K562 (cell line): ENCODE measurements at regions not wholly inside any gene's neighbourhood (a gene's known extent, or its start where the extent isn't known, plus 50 kb on each side); places are given as distances from the start of the nearest gene placed in this dataset.
A peak's percentile ranks its signal among the peaks of the same experiment; 100 is the strongest.

Experiments
- ATAC-seq: fragments of 200-7000 bp; cut with Tn5 transposase; 3 replicates; pipeline ENCODE4 v1.9.1; 2020; ENCODE audit warnings: moderate library complexity
- BruUV-seq: library from RNA; stranded (reverse); fragments of 400-500 nt; replicated peaks from 2 replicates; lab custom pipeline; 2021; lab: Mats Ljungman, UMichigan
- CTCF ChIA-PET: fragments of 300-600 bp; formaldehyde crosslinking; extraction: SDS; loops from one replicate; lab custom pipeline; 2021; ENCODE audit warnings: low intra/inter-chr PET ratio; lab: Yijun Ruan, JAX
- POLR2A ChIA-PET: fragments of 300-600, 350-650 bp; sonication (Branson Sonifier 250); formaldehyde crosslinking; extraction: SDS; loops from one replicate; lab custom pipeline; 2021; ENCODE audit warnings: antibody characterized with exemption, inconsistent platforms; lab: Yijun Ruan, JAX
- DNase-seq, 4 experiments: peaks; one replicate each; pipeline versions ENCODE4 v3.0.0 to v3.0.0-alpha.2; 2011 to 2018; ENCODE audit warnings: low spot score in 3 of 4, mixed read lengths in 3 of 4; ENCODE audit errors: extremely low read depth in 1 of 4
- FAIRE-seq: peaks from 2 replicates; lab custom pipeline; 2011; peaks lifted over from hg19 to GRCh38; lab: Jason Lieb, UNC
- H2AFZ ChIP-seq: 2 replicates; pipeline ENCODE4 v1.6.0; 2011; ENCODE audit warnings: low read depth, low read length, control low read depth, inconsistent platforms
- H3K27ac ChIP-seq: fragments of 200-600 bp; 3 replicates; pipeline ENCODE4 v1.8.0; 2011; ENCODE audit warnings: low read depth, mild to moderate bottlenecking, control low read depth, inconsistent platforms, low read length, moderate library complexity, mixed read lengths; ENCODE audit errors: extremely low read depth
- H3K27me3 ChIP-seq, 2 experiments: fragments of 300-600 bp in 1 of 2; 2 replicates in 1 of 2; 3 replicates in 1 of 2; pipeline versions ENCODE4 v1.6.0 to v1.8.0; 2011; ENCODE audit warnings: inconsistent platforms in 2 of 2, low read length in 2 of 2, mild to moderate bottlenecking in 1 of 2, mixed read lengths in 1 of 2, moderate library complexity in 1 of 2; ENCODE audit not compliant: control insufficient read depth in 2 of 2, insufficient read depth in 2 of 2
- H3K36me3 ChIP-seq: fragments of 300-600 bp; 3 replicates; pipeline ENCODE4 v1.8.0; 2011; ENCODE audit warnings: mild to moderate bottlenecking, low read length, inconsistent platforms; ENCODE audit not compliant: control insufficient read depth, insufficient read depth
- H3K4me1 ChIP-seq, 2 experiments: fragments of 200-600 bp in 1 of 2; replicated peaks in 1 of 2; 2 replicates in 1 of 2; 3 replicates in 1 of 2; pipeline versions ENCODE4 v1.5.1 to v1.8.0; 2011; ENCODE audit warnings: inconsistent platforms in 2 of 2, low read length in 2 of 2, mild to moderate bottlenecking in 1 of 2, mixed read lengths in 1 of 2, moderate library complexity in 1 of 2; ENCODE audit not compliant: control insufficient read depth in 2 of 2, insufficient read depth in 2 of 2
- H3K4me2 ChIP-seq: 2 replicates; pipeline ENCODE4 v1.6.1; 2011; ENCODE audit warnings: low read length, control low read depth, inconsistent platforms, mixed read lengths; ENCODE audit not compliant: insufficient read depth
- H3K4me3 ChIP-seq: fragments of 200-600 bp; sonication (generic), shearing (Covaris generic); 2 replicates; pipeline ENCODE4 v1.5.1; 2016; ENCODE audit warnings: control low read depth, inconsistent platforms
- H3K79me2 ChIP-seq: fragments of 200-600 bp; 3 replicates; pipeline ENCODE4 v1.8.0; 2011; ENCODE audit warnings: low read length, inconsistent platforms; ENCODE audit not compliant: control insufficient read depth, insufficient read depth
- H3K9ac ChIP-seq, 2 experiments: 2 replicates each; pipeline versions ENCODE4 v1.6.0 to v1.6.1; 2011; ENCODE audit warnings: low read depth in 2 of 2, low read length in 2 of 2, control low read depth in 1 of 2, inconsistent platforms in 1 of 2, mild to moderate bottlenecking in 1 of 2, mixed read lengths in 1 of 2; ENCODE audit not compliant: insufficient read depth in 1 of 2
- H3K9me1 ChIP-seq: one replicate; pipeline ENCODE4 v1.6.0; 2011; ENCODE audit warnings: inconsistent platforms, mild to moderate bottlenecking, low read length, moderate library complexity; ENCODE audit not compliant: control insufficient read depth, insufficient read depth
- H3K9me3 ChIP-seq: replicated peaks from 2 replicates; pipeline ENCODE4 v1.5.1; 2011; ENCODE audit warnings: low read depth, low read length, inconsistent platforms; ENCODE audit not compliant: control insufficient read depth, insufficient read depth
- H4K20me1 ChIP-seq: replicated peaks from 2 replicates; pipeline ENCODE4 v1.6.1; 2011; ENCODE audit warnings: low read length, inconsistent platforms, mixed read lengths; ENCODE audit not compliant: control insufficient read depth, insufficient read depth
- WGBS: fragments of 100-300 bp; shearing (Covaris generic); methylation state at CpG from one replicate; pipeline ENCODE4 v1.1.6; 2016; ENCODE audit warnings: low coverage, mixed read lengths; ENCODE audit not compliant: insufficient coverage; ENCODE audit errors: missing lambda C conversion rate; 5-methylcytosine and 5-hydroxymethylcytosine counted together
- in situ Hi-C: fragments of 300-500 bp; cut with MboI; formaldehyde crosslinking; loops from 4 replicates; pipeline ENCODE4 v1.15.0; 2018; ENCODE audit warnings: inconsistent platforms, mixed read lengths
- intact Hi-C: fragments of 100-400 bp; cut with micrococcal nuclease; formaldehyde crosslinking; loops from 2 replicates; pipeline ENCODE4 v1.14.2; 2022
- TF ChIP-seq, protein P1 (sequence below), 2 experiments: fragments of 200-800 bp in 1 of 2; sonication (Bioruptor generic) in 1 of 2; sonication (generic) in 1 of 2; formaldehyde crosslinking in 1 of 2; IDR thresholded peaks in 1 of 2; conservative IDR thresholded peaks in 1 of 2; 2 replicates each; pipeline versions ENCODE4 v1.5.0 to v1.6.1; 2016 to 2020; ENCODE audit warnings: missing compliant biosample characterization in 1 of 2, missing genetic modification characterization in 1 of 2, missing genetic modification reagents in 1 of 2
- TF ChIP-seq, protein P2 (sequence below): fragments of 450-650 bp; IDR thresholded peaks from 2 replicates; pipeline ENCODE4 v1.6.1; 2016; ENCODE audit warnings: mild to moderate bottlenecking, moderate library complexity

GRCh38 chr2:19746137-19746600 lies 155.6 kb downstream of the TTC32 start:
- ChIA-PET POLR2A (no interaction called here), CTCF (no interaction called here)
- TF ChIP-seq, protein P1, sequence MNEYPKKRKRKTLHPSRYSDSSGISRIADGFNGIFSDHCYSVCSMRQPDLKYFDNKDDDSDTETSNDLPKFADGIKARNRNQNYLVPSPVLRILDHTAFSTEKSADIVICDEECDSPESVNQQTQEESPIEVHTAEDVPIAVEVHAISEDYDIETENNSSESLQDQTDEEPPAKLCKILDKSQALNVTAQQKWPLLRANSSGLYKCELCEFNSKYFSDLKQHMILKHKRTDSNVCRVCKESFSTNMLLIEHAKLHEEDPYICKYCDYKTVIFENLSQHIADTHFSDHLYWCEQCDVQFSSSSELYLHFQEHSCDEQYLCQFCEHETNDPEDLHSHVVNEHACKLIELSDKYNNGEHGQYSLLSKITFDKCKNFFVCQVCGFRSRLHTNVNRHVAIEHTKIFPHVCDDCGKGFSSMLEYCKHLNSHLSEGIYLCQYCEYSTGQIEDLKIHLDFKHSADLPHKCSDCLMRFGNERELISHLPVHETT (CRISPR knock-in tag; conservative IDR thresholded peaks at IDR 0.05 in 1 of 2, IDR thresholded peaks at IDR 0.05 in 1 of 2) = no peak
- TF ChIP-seq, protein P2, sequence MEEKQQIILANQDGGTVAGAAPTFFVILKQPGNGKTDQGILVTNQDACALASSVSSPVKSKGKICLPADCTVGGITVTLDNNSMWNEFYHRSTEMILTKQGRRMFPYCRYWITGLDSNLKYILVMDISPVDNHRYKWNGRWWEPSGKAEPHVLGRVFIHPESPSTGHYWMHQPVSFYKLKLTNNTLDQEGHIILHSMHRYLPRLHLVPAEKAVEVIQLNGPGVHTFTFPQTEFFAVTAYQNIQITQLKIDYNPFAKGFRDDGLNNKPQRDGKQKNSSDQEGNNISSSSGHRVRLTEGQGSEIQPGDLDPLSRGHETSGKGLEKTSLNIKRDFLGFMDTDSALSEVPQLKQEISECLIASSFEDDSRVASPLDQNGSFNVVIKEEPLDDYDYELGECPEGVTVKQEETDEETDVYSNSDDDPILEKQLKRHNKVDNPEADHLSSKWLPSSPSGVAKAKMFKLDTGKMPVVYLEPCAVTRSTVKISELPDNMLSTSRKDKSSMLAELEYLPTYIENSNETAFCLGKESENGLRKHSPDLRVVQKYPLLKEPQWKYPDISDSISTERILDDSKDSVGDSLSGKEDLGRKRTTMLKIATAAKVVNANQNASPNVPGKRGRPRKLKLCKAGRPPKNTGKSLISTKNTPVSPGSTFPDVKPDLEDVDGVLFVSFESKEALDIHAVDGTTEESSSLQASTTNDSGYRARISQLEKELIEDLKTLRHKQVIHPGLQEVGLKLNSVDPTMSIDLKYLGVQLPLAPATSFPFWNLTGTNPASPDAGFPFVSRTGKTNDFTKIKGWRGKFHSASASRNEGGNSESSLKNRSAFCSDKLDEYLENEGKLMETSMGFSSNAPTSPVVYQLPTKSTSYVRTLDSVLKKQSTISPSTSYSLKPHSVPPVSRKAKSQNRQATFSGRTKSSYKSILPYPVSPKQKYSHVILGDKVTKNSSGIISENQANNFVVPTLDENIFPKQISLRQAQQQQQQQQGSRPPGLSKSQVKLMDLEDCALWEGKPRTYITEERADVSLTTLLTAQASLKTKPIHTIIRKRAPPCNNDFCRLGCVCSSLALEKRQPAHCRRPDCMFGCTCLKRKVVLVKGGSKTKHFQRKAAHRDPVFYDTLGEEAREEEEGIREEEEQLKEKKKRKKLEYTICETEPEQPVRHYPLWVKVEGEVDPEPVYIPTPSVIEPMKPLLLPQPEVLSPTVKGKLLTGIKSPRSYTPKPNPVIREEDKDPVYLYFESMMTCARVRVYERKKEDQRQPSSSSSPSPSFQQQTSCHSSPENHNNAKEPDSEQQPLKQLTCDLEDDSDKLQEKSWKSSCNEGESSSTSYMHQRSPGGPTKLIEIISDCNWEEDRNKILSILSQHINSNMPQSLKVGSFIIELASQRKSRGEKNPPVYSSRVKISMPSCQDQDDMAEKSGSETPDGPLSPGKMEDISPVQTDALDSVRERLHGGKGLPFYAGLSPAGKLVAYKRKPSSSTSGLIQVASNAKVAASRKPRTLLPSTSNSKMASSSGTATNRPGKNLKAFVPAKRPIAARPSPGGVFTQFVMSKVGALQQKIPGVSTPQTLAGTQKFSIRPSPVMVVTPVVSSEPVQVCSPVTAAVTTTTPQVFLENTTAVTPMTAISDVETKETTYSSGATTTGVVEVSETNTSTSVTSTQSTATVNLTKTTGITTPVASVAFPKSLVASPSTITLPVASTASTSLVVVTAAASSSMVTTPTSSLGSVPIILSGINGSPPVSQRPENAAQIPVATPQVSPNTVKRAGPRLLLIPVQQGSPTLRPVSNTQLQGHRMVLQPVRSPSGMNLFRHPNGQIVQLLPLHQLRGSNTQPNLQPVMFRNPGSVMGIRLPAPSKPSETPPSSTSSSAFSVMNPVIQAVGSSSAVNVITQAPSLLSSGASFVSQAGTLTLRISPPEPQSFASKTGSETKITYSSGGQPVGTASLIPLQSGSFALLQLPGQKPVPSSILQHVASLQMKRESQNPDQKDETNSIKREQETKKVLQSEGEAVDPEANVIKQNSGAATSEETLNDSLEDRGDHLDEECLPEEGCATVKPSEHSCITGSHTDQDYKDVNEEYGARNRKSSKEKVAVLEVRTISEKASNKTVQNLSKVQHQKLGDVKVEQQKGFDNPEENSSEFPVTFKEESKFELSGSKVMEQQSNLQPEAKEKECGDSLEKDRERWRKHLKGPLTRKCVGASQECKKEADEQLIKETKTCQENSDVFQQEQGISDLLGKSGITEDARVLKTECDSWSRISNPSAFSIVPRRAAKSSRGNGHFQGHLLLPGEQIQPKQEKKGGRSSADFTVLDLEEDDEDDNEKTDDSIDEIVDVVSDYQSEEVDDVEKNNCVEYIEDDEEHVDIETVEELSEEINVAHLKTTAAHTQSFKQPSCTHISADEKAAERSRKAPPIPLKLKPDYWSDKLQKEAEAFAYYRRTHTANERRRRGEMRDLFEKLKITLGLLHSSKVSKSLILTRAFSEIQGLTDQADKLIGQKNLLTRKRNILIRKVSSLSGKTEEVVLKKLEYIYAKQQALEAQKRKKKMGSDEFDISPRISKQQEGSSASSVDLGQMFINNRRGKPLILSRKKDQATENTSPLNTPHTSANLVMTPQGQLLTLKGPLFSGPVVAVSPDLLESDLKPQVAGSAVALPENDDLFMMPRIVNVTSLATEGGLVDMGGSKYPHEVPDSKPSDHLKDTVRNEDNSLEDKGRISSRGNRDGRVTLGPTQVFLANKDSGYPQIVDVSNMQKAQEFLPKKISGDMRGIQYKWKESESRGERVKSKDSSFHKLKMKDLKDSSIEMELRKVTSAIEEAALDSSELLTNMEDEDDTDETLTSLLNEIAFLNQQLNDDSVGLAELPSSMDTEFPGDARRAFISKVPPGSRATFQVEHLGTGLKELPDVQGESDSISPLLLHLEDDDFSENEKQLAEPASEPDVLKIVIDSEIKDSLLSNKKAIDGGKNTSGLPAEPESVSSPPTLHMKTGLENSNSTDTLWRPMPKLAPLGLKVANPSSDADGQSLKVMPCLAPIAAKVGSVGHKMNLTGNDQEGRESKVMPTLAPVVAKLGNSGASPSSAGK = peak; percentile 54
- in situ Hi-C loops = no loop called here
- no peaks in the 10 kb centered on the region for H3K9me3 ChIP-seq
- no peak overlapping the region for H3K4me2 ChIP-seq
- DNase-seq (no peak), ATAC-seq (no peak), FAIRE-seq (no peak)
- no peaks in the 10 kb centered on the region for H4K20me1 ChIP-seq
- H3K9me1 ChIP-seq = no peaks in the 10 kb centered on the region
- intact Hi-C loops = loop anchor here (10.0 kb wide), 1 partner anchor 119 kb away; no protein-coding TSS in a partner anchor
- no peak overlapping the region for H3K4me3 ChIP-seq
- peaks cover 0 to 17% of the 10 kb centered on the region in 2 experiments; a peak in 3 of 5 replicates for H3K27me3 ChIP-seq
- WGBS = 17% methylated on average over 8 of the region's 8 CpGs
- H3K36me3 ChIP-seq = no peaks in the 10 kb centered on the region
- no peak overlapping the region for H3K9ac ChIP-seq
- no peaks in the 10 kb centered on the region for H3K79me2 ChIP-seq
- H3K27ac ChIP-seq = no peak overlapping the region
- H2AFZ ChIP-seq = no peak overlapping the region
- no peaks in the 10 kb centered on the region for H3K4me1 ChIP-seq
- no TSS peak for BruUV-seq
